Tibial nerve (tissue), 4 donors: ENCODE measurements at regions not wholly inside any gene's neighbourhood (a gene's known extent, or its start where the extent isn't known, plus 50 kb on each side); places are given as distances from the start of the nearest gene placed in this dataset.

Source experiments
- CTCF ChIP-seq, 5 experiments: fragments of 200-600 bp in 3 of 5; fragments of 450-650 bp in 2 of 5; sonication (generic) in 3 of 5; IDR thresholded peaks; one replicate each; pipeline ENCODE4 v1.5.1; 2016 to 2019; ENCODE audit warnings: antibody characterized with exemption in 5 of 5, mild to moderate bottlenecking in 3 of 5, moderate library complexity in 2 of 5
- EP300 ChIP-seq, 2 donors: sonication (generic); formaldehyde crosslinking; IDR thresholded peaks; one replicate each; pipeline ENCODE4 v1.6.1; 2017; ENCODE audit warnings: antibody characterized with exemption in 2 of 2, mild to moderate bottlenecking in 1 of 2
- POLR2A ChIP-seq, 2 donors: fragments of 450-650 bp; IDR thresholded peaks; one replicate each; pipeline ENCODE4 v1.6.1; 2017; ENCODE audit warnings: antibody characterized with exemption in 2 of 2, mild to moderate bottlenecking in 2 of 2, moderate library complexity in 2 of 2

GRCh38 chr22:34623580-34623979 is 442.4 kb upstream of the ISX start:
- TF ChIP-seq POLR2A (IDR thresholded peaks at IDR 0.05) (no peak), CTCF (IDR thresholded peaks at IDR 0.05) (no peak), EP300 (IDR thresholded peaks at IDR 0.05) (no peak)
